ENCODE measurements at regions not wholly inside any gene's neighbourhood (a gene's known extent, or its start where the extent isn't known, plus 50 kb on each side); places are given as distances from the start of the nearest gene placed in this dataset.

DNA sequence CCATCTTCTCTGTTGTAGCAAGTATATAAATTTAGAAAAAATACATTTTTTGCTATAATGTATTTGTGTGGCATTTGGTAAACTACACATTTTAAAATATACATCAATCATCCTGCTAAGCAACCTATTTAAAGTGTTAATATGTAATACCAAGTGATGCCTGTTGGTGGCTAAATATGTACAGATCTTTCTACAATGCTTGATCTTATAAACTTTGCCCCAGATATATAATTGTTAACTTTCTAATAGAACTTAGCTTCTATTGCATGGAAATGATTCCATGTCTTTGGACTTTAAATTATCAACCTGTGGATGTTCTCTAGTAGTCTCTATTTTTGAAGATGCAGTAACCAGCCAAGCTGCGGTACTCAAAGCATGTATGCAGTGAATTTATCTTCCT is 1260.4 kb upstream of the RAG2 start:
- H3K36me3 ChIP-seq (replicated peaks in 1 of 2; ENCODE audit: control insufficient read depth in 1 of 2, insufficient read depth in 2 of 2, low read length in 2 of 2): no peaks in the 10 kb centered on the region
- peaks cover 0 to 7% (median 0%) of the 10 kb centered on the region in 7 donors for H3K9me3 Mint-ChIP-seq
- peaks cover 0 to 7% of the 10 kb centered on the region in 2 donors for H3K9me3 ChIP-seq (replicated peaks in 1 of 2; ENCODE audit: control insufficient read depth in 1 of 2, insufficient read depth in 1 of 2, low read length in 2 of 2)
- TF ChIP-seq, protein P1, sequence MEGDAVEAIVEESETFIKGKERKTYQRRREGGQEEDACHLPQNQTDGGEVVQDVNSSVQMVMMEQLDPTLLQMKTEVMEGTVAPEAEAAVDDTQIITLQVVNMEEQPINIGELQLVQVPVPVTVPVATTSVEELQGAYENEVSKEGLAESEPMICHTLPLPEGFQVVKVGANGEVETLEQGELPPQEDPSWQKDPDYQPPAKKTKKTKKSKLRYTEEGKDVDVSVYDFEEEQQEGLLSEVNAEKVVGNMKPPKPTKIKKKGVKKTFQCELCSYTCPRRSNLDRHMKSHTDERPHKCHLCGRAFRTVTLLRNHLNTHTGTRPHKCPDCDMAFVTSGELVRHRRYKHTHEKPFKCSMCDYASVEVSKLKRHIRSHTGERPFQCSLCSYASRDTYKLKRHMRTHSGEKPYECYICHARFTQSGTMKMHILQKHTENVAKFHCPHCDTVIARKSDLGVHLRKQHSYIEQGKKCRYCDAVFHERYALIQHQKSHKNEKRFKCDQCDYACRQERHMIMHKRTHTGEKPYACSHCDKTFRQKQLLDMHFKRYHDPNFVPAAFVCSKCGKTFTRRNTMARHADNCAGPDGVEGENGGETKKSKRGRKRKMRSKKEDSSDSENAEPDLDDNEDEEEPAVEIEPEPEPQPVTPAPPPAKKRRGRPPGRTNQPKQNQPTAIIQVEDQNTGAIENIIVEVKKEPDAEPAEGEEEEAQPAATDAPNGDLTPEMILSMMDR (IDR thresholded peaks at IDR 0.05): no peak
- H3K9ac ChIP-seq (ENCODE audit: insufficient read depth, low read length, poor library complexity, severe bottlenecking): no peak overlapping the region
- H3K27ac Mint-ChIP-seq: no peak overlapping the region
- no peaks in the 10 kb centered on the region for H3K36me3 Mint-ChIP-seq
- H3K4me2 ChIP-seq (replicated peaks; ENCODE audit: extremely low read depth, low read length, poor library complexity, severe bottlenecking): no peak overlapping the region
- no peak overlapping the region for H2AFZ ChIP-seq (ENCODE audit: insufficient read depth, low read depth, low read length, poor library complexity, severe bottlenecking)
- no peak overlapping the region for H3K4me3 Mint-ChIP-seq
- H3K79me2 ChIP-seq (ENCODE audit: insufficient read depth, low read length): no peaks in the 10 kb centered on the region
- no peaks in the 10 kb centered on the region for H3K27me3 ChIP-seq (ENCODE audit: control insufficient read depth in 2 of 2, insufficient read depth in 2 of 2, low read length in 2 of 2)
- peaks cover 0 to 2% (median 0%) of the 10 kb centered on the region in 3 donors for H3K27me3 Mint-ChIP-seq (ENCODE audit: low read depth in 3 of 3)
- H3K4me3 ChIP-seq (replicated peaks in 1 of 3; ENCODE audit: low read depth in 2 of 3, low read length in 3 of 3): no peak overlapping the region
- no peaks in the 10 kb centered on the region for H4K20me1 ChIP-seq (ENCODE audit: insufficient read depth, low read length)
- H3K4me1 Mint-ChIP-seq: no peaks in the 10 kb centered on the region
- H3K4me1 ChIP-seq (ENCODE audit: control insufficient read depth in 1 of 2, insufficient read depth in 2 of 2, low read length in 2 of 2): no peaks in the 10 kb centered on the region
- H3K27ac ChIP-seq (ENCODE audit: low read depth in 1 of 2, low read length in 2 of 2): no peak overlapping the region
- no CpG with 5 or more reads among the region's 1 CpG for WGBS (ENCODE audit: insufficient coverage)
- DNase-seq: no peak
- intact Hi-C loops (cut with micrococcal nuclease): no loop called here

DNA sequence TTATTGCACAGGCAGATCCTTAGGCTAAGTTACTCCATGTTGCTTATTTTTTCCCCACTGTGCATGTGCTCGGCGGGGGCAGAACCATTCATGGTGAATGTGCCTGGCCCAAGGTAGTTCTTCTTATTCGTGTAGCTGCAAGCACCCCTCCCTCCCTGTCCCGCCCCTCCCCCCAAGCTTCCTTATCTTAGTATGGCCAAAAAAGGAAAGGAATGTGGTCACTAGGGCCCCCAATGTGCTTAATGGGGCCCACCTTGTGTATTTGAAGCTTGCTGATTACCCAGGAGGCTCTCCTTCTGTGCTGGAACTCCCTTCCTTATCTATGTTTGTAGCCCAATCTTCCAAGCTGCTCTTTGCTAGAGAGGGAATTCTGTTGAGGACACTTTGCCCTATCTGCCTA is 1259.7 kb upstream of the RAG2 start:
- no peak overlapping the region for H3K4me3 Mint-ChIP-seq
- no peaks in the 10 kb centered on the region for H4K20me1 ChIP-seq (ENCODE audit: insufficient read depth, low read length)
- H3K4me3 ChIP-seq (replicated peaks in 1 of 3; ENCODE audit: low read depth in 2 of 3, low read length in 3 of 3): no peak overlapping the region
- H3K4me1 Mint-ChIP-seq: no peaks in the 10 kb centered on the region
- no peak overlapping the region for H2AFZ ChIP-seq (ENCODE audit: insufficient read depth, low read depth, low read length, poor library complexity, severe bottlenecking)
- H3K9me3 Mint-ChIP-seq: peaks cover 0 to 7% (median 0%) of the 10 kb centered on the region in 7 donors
- no peaks in the 10 kb centered on the region for H3K4me1 ChIP-seq (ENCODE audit: control insufficient read depth in 1 of 2, insufficient read depth in 2 of 2, low read length in 2 of 2)
- intact Hi-C loops (cut with micrococcal nuclease): no loop called here
- no peaks in the 10 kb centered on the region for H3K79me2 ChIP-seq (ENCODE audit: insufficient read depth, low read length)
- WGBS (ENCODE audit: insufficient coverage): 94% methylated on average over 2 of the region's 4 CpGs
- no peak for DNase-seq
- peaks cover 0 to 2% (median 0%) of the 10 kb centered on the region in 3 donors for H3K27me3 Mint-ChIP-seq (ENCODE audit: low read depth in 3 of 3)
- no peak overlapping the region for H3K4me2 ChIP-seq (replicated peaks; ENCODE audit: extremely low read depth, low read length, poor library complexity, severe bottlenecking)
- no peaks in the 10 kb centered on the region for H3K36me3 ChIP-seq (replicated peaks in 1 of 2; ENCODE audit: control insufficient read depth in 1 of 2, insufficient read depth in 2 of 2, low read length in 2 of 2)
- no peak overlapping the region for H3K27ac Mint-ChIP-seq
- no peak overlapping the region for H3K9ac ChIP-seq (ENCODE audit: insufficient read depth, low read length, poor library complexity, severe bottlenecking)
- no peaks in the 10 kb centered on the region for H3K36me3 Mint-ChIP-seq
- TF ChIP-seq, protein P1 (IDR thresholded peaks at IDR 0.05): no peak
- H3K27me3 ChIP-seq (ENCODE audit: control insufficient read depth in 2 of 2, insufficient read depth in 2 of 2, low read length in 2 of 2): no peaks in the 10 kb centered on the region
- H3K27ac ChIP-seq (ENCODE audit: low read depth in 1 of 2, low read length in 2 of 2): no peak overlapping the region
- peaks cover 0 to 7% of the 10 kb centered on the region in 2 donors for H3K9me3 ChIP-seq (replicated peaks in 1 of 2; ENCODE audit: control insufficient read depth in 1 of 2, insufficient read depth in 1 of 2, low read length in 2 of 2)
